Dermis microvascular lymphatic vessel endothelial cell (primary cell): ENCODE measurements at regions not wholly inside any gene's neighbourhood (a gene's known extent, or its start where the extent isn't known, plus 50 kb on each side); places are given as distances from the start of the nearest gene placed in this dataset.

Source experiments
- DNase-seq, 2 donors: peaks; one replicate each; pipeline versions ENCODE4 v3.0.0 to v3.0.0-alpha.2; 2010; ENCODE audit warnings: low read depth in 2 of 2

GRCh38 chr2:16565481-16565880, 100.2 kb downstream of the CYRIA start:
- no peak for DNase-seq

- no peak for DNase-seq
These were observed 104.0 kb downstream of the CYRIA start for GRCh38 chr2:16561676-16562075.

GRCh38 chr2:16561251-16561650, 104.4 kb downstream of the CYRIA start:
- DNase-seq: no peak

- no peak for DNase-seq
These were observed 106.2 kb downstream of the CYRIA start for GRCh38 chr2:16559278-16560067.

- no peak for DNase-seq
These were observed 111.5 kb downstream of the CYRIA start for GRCh38 chr2:16554060-16554583.

GRCh38 chr2:16553226-16553625, 112.4 kb downstream of the CYRIA start:
- DNase-seq: peak; percentile 42 to 67

GRCh38 chr2:16552202-16552601, 113.4 kb downstream of the CYRIA start:
- no peak for DNase-seq

GRCh38 chr2:16548036-16548435, 117.6 kb downstream of the CYRIA start:
- DNase-seq: no peak

- DNase-seq: peak; percentile 49 to 68
These were observed 119.4 kb downstream of the CYRIA start for GRCh38 chr2:16546128-16546754.

- no peak for DNase-seq
These were observed 126.9 kb downstream of the CYRIA start for GRCh38 chr2:16538707-16539106.

- DNase-seq: peak in 1 of 2 donors; percentile 28
These were observed 128.3 kb downstream of the CYRIA start for GRCh38 chr2:16537347-16537746.

- DNase-seq: no peak
These were observed 139.4 kb downstream of the CYRIA start for GRCh38 chr2:16526193-16526592.

- DNase-seq: peak in 1 of 2 donors; percentile 35
These were observed 140.3 kb downstream of the CYRIA start for GRCh38 chr2:16525265-16525887.

GRCh38 chr2:16523711-16524110, 141.9 kb downstream of the CYRIA start:
- DNase-seq: no peak

- DNase-seq: peak; percentile 16 to 19
These were observed 143.4 kb downstream of the CYRIA start for GRCh38 chr2:16522031-16522831.

- DNase-seq: no peak
These were observed 144.7 kb downstream of the CYRIA start for GRCh38 chr2:16520891-16521290.

GRCh38 chr2:16515696-16516095, 149.9 kb downstream of the CYRIA start:
- DNase-seq: no peak

GRCh38 chr2:16513626-16514025, 152.0 kb downstream of the CYRIA start:
- no peak for DNase-seq

GRCh38 chr2:16511041-16511440, 154.6 kb downstream of the CYRIA start:
- DNase-seq: no peak

GRCh38 chr2:16509042-16509441, 156.6 kb downstream of the CYRIA start:
- no peak for DNase-seq

GRCh38 chr2:16508490-16508851, 157.2 kb downstream of the CYRIA start:
- no peak for DNase-seq
